22Rv1 (cell line): ENCODE measurements at regions not wholly inside any gene's neighbourhood (a gene's known extent, or its start where the extent isn't known, plus 50 kb on each side); places are given as distances from the start of the nearest gene placed in this dataset.

Experiments
- ZFX ChIP-seq: fragments of 450-650 bp; IDR thresholded peaks from 2 replicates; pipeline ENCODE4 v1.6.1; 2017; ENCODE audit warnings: antibody characterized with exemption, borderline replicate concordance
- TF ChIP-seq, protein P1 (sequence below): fragments of 450-650 bp; IDR thresholded peaks from 2 replicates; pipeline ENCODE4 v1.5.1; 2017; ENCODE audit warnings: mild to moderate bottlenecking

- TF ChIP-seq, protein P1, sequence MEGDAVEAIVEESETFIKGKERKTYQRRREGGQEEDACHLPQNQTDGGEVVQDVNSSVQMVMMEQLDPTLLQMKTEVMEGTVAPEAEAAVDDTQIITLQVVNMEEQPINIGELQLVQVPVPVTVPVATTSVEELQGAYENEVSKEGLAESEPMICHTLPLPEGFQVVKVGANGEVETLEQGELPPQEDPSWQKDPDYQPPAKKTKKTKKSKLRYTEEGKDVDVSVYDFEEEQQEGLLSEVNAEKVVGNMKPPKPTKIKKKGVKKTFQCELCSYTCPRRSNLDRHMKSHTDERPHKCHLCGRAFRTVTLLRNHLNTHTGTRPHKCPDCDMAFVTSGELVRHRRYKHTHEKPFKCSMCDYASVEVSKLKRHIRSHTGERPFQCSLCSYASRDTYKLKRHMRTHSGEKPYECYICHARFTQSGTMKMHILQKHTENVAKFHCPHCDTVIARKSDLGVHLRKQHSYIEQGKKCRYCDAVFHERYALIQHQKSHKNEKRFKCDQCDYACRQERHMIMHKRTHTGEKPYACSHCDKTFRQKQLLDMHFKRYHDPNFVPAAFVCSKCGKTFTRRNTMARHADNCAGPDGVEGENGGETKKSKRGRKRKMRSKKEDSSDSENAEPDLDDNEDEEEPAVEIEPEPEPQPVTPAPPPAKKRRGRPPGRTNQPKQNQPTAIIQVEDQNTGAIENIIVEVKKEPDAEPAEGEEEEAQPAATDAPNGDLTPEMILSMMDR: no peak
- no peak for TF ChIP-seq ZFX
Observed at GRCh38 chr1:29481031-29481430, 244.7 kb downstream of the PTPRU start.
